Osteocyte (in vitro differentiated cells): ENCODE measurements at regions not wholly inside any gene's neighbourhood (a gene's known extent, or its start where the extent isn't known, plus 50 kb on each side); places are given as distances from the start of the nearest gene placed in this dataset.
A peak's percentile ranks its signal among the peaks of the same experiment; 100 is the strongest.

Experiments used
- DNase-seq: peaks from one replicate; pipeline ENCODE4 v3.0.0; 2021; ENCODE audit warnings: mixed read lengths; ENCODE audit not compliant: unreplicated experiment; ENCODE audit errors: extremely low spot score
- H3K27ac Mint-ChIP-seq: one replicate; pipeline ENCODE4 v1.8.0; 2021; ENCODE audit warnings: mild to moderate bottlenecking, mixed read lengths; ENCODE audit not compliant: unreplicated experiment
- H3K27me3 Mint-ChIP-seq: one replicate; pipeline ENCODE4 v1.8.0; 2021; ENCODE audit warnings: mixed read lengths; ENCODE audit not compliant: unreplicated experiment
- H3K36me3 Mint-ChIP-seq: one replicate; pipeline ENCODE4 v1.8.0; 2021; ENCODE audit warnings: mixed read lengths; ENCODE audit not compliant: unreplicated experiment
- H3K4me1 Mint-ChIP-seq: one replicate; pipeline ENCODE4 v1.8.0; 2021; ENCODE audit warnings: mixed read lengths; ENCODE audit not compliant: unreplicated experiment
- H3K4me3 Mint-ChIP-seq: one replicate; pipeline ENCODE4 v1.8.0; 2021; ENCODE audit warnings: mild to moderate bottlenecking, moderate library complexity, mixed read lengths; ENCODE audit not compliant: unreplicated experiment
- H3K9me3 Mint-ChIP-seq: one replicate; pipeline ENCODE4 v1.8.0; 2021; ENCODE audit warnings: mixed read lengths; ENCODE audit not compliant: unreplicated experiment
- CTCF ChIP-seq: fragments of 200-600 bp; sonication (generic); IDR thresholded peaks from 2 replicates; pipeline ENCODE4 v1.5.0; 2021; ENCODE audit warnings: antibody characterized with exemption, mild to moderate bottlenecking, moderate library complexity

- H3K27me3 Mint-ChIP-seq: no peaks in the 10 kb centered on the region
- H3K27ac Mint-ChIP-seq: peak overlapping the region; percentile 78
- peaks cover 34% of the 10 kb centered on the region for H3K4me1 Mint-ChIP-seq
- no peak for DNase-seq
- no peaks in the 10 kb centered on the region for H3K9me3 Mint-ChIP-seq
- no peak for TF ChIP-seq CTCF
- H3K4me3 Mint-ChIP-seq: peak overlapping the region; percentile 61
- H3K36me3 Mint-ChIP-seq: no peaks in the 10 kb centered on the region
Observed at GRCh38 chr4:3369781-3370674, 71.7 kb upstream of the HGFAC start.

- TF ChIP-seq CTCF: no peak
- peak overlapping the region; percentile 41 for H3K4me3 Mint-ChIP-seq
- H3K36me3 Mint-ChIP-seq: no peaks in the 10 kb centered on the region
- H3K27ac Mint-ChIP-seq: peak overlapping the region; percentile 78
- peaks cover 42% of the 10 kb centered on the region for H3K4me1 Mint-ChIP-seq
- no peak for DNase-seq
- no peaks in the 10 kb centered on the region for H3K9me3 Mint-ChIP-seq
- no peaks in the 10 kb centered on the region for H3K27me3 Mint-ChIP-seq
Observed at GRCh38 chr4:3371033-3372001, 70.5 kb upstream of the HGFAC start.

- Mint-ChIP-seq H3K9me3 (no peaks in the 10 kb centered on the region), H3K36me3 (no peaks in the 10 kb centered on the region), H3K4me3 (no peak overlapping the region), H3K27me3 (no peaks in the 10 kb centered on the region), H3K4me1 (peaks cover 40% of the 10 kb centered on the region), H3K27ac (no peak overlapping the region)
- no peak for DNase-seq
- no peak for TF ChIP-seq CTCF
Observed at GRCh38 chr4:3372264-3372932, 69.4 kb upstream of the HGFAC start.

DNA sequence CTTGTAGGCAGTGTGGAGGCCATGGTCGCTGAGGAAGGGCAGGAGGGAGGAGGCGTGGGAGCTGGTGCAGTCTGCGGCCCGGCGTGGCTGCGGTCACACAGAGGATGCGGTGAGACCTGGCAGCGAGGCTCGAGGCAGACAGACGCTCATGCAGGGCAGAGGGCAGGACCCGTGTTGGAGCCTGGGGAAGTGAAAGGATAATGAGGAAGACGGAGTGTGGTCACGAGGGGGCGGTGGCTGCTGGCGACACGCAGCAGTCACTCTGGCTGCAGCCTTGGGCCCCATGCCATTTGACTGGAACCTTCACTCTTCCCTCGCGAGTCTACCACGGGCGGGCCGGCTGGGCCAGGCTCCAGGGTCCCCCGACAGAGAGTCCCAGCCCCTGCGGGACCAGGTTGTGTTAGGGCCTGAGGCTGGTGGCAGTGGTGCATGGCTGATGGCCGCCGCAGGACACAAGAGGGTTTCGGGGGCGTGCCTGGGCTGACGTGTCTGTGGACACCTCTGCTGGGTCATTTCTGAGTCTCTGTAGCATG lies 68.8 kb upstream of the HGFAC start:
- peaks cover 45% of the 10 kb centered on the region for H3K4me1 Mint-ChIP-seq
- peaks cover under 1% of the 10 kb centered on the region for H3K36me3 Mint-ChIP-seq

More for the DNA sequence above, 68.8 kb upstream of the HGFAC start:
- H3K4me3 Mint-ChIP-seq: no peak overlapping the region
- DNase-seq: no peak
- no peaks in the 10 kb centered on the region for H3K27me3 Mint-ChIP-seq
- no peak for TF ChIP-seq CTCF
- no peaks in the 10 kb centered on the region for H3K9me3 Mint-ChIP-seq
- no peak overlapping the region for H3K27ac Mint-ChIP-seq
